Adrenal gland (tissue), 9 donors: ENCODE measurements at regions not wholly inside any gene's neighbourhood (a gene's known extent, or its start where the extent isn't known, plus 50 kb on each side); places are given as distances from the start of the nearest gene placed in this dataset.

Source experiments
- DNase-seq, 7 donors: peaks; one replicate each; pipeline ENCODE4 v3.0.0-alpha.2; 2019 to 2020
- H3K27ac ChIP-seq, 5 donors: fragments of 200-600 bp; sonication (generic) in 4 of 5; 1 replicate in 3 of 5; 2 replicates in 2 of 5; pipeline versions ENCODE4 v1.5.1 to v1.8.0; 2016 to 2020; ENCODE audit warnings: mild to moderate bottlenecking in 1 of 5
- H3K27me3 ChIP-seq: fragments of 200-600 bp; 2 replicates; pipeline ENCODE4 v1.8.0; 2021
- H3K36me3 ChIP-seq, 2 donors: fragments of 200-600 bp; replicated peaks in 1 of 2; 1 replicate in 1 of 2; 2 replicates in 1 of 2; pipeline versions ENCODE4 v1.5.1 to v1.8.0; 2018 to 2022
- H3K4me1 ChIP-seq, 2 donors: fragments of 200-600 bp; replicated peaks in 1 of 2; 1 replicate in 1 of 2; 2 replicates in 1 of 2; pipeline versions ENCODE4 v1.5.1 to v1.8.0; 2018 to 2021
- H3K4me3 ChIP-seq, 4 donors: fragments of 200-600 bp; sonication (generic) in 3 of 4; one replicate each; pipeline ENCODE4 v1.5.1; 2016 to 2018
- H3K9me3 ChIP-seq, 3 donors: fragments of 200-600 bp; sonication (generic) in 1 of 3; replicated peaks in 1 of 3; 1 replicate in 2 of 3; 2 replicates in 1 of 3; pipeline versions ENCODE4 v1.5.1 to v1.8.0; 2016 to 2021
- POLR2A ChIP-seq, 2 donors: fragments of 450-650 bp; IDR thresholded peaks; one replicate each; pipeline ENCODE4 v1.6.1; 2017; ENCODE audit warnings: antibody characterized with exemption in 2 of 2, mild to moderate bottlenecking in 2 of 2, moderate library complexity in 1 of 2
- WGBS, 4 donors: extraction: QIAGEN DNeasy Blood & Tissue Kit in 2 of 4; methylation state at CpG; one replicate each; pipeline versions ENCODE4 v1.1.5 to v1.1.7; 2013 to 2017; 5-methylcytosine and 5-hydroxymethylcytosine counted together
- intact Hi-C, 2 donors: fragments of 100-400 bp; cut with DNase I; formaldehyde crosslinking; loops; one replicate each; pipeline versions ENCODE4 v1.14.1 to v1.15.0; 2022 to 2023
- TF ChIP-seq, protein P1 (sequence below), 6 experiments: fragments of 450-650 bp in 4 of 6; fragments of 200-600 bp in 2 of 6; sonication (generic) in 1 of 6; IDR thresholded peaks; 1 replicate in 5 of 6; 2 replicates in 1 of 6; pipeline versions ENCODE4 v1.5.1 to v1.8.0; 2016 to 2021; ENCODE audit warnings: antibody characterized with exemption in 6 of 6, mild to moderate bottlenecking in 2 of 6, moderate library complexity in 1 of 6
- donor health status: healthy with polysubstance abuse.
- donor health status: Bipolar disorder and iron deficiency.
- donor health status: DM: yes; HTN: yes; CAD: no.
- donor health status: DM: no; HTN: no; CAD: no.
- donor health status: DM: no; HTN: no; CAD: no.

GRCh38 chr18:72223733-72224132, 320.4 kb downstream of the CBLN2 start:
- DNase-seq, result no peak
- H3K4me3 ChIP-seq, result no peak overlapping the region
- no peak overlapping the region for H3K27ac ChIP-seq
- no peaks in the 10 kb centered on the region for H3K36me3 ChIP-seq
- no peaks in the 10 kb centered on the region for H3K27me3 ChIP-seq
- no peak for TF ChIP-seq POLR2A (IDR thresholded peaks at IDR 0.05)
- TF ChIP-seq, protein P1, sequence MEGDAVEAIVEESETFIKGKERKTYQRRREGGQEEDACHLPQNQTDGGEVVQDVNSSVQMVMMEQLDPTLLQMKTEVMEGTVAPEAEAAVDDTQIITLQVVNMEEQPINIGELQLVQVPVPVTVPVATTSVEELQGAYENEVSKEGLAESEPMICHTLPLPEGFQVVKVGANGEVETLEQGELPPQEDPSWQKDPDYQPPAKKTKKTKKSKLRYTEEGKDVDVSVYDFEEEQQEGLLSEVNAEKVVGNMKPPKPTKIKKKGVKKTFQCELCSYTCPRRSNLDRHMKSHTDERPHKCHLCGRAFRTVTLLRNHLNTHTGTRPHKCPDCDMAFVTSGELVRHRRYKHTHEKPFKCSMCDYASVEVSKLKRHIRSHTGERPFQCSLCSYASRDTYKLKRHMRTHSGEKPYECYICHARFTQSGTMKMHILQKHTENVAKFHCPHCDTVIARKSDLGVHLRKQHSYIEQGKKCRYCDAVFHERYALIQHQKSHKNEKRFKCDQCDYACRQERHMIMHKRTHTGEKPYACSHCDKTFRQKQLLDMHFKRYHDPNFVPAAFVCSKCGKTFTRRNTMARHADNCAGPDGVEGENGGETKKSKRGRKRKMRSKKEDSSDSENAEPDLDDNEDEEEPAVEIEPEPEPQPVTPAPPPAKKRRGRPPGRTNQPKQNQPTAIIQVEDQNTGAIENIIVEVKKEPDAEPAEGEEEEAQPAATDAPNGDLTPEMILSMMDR (IDR thresholded peaks at IDR 0.05), result no peak
- no peaks in the 10 kb centered on the region for H3K4me1 ChIP-seq
- intact Hi-C loops, result no loop called here
- 18 to 31% (median 28%) methylated on average over 1 of the region's 1 CpG for WGBS, 4 donors
- peaks cover 0 to 4% (median 0%) of the 10 kb centered on the region in 3 donors for H3K9me3 ChIP-seq

DNA sequence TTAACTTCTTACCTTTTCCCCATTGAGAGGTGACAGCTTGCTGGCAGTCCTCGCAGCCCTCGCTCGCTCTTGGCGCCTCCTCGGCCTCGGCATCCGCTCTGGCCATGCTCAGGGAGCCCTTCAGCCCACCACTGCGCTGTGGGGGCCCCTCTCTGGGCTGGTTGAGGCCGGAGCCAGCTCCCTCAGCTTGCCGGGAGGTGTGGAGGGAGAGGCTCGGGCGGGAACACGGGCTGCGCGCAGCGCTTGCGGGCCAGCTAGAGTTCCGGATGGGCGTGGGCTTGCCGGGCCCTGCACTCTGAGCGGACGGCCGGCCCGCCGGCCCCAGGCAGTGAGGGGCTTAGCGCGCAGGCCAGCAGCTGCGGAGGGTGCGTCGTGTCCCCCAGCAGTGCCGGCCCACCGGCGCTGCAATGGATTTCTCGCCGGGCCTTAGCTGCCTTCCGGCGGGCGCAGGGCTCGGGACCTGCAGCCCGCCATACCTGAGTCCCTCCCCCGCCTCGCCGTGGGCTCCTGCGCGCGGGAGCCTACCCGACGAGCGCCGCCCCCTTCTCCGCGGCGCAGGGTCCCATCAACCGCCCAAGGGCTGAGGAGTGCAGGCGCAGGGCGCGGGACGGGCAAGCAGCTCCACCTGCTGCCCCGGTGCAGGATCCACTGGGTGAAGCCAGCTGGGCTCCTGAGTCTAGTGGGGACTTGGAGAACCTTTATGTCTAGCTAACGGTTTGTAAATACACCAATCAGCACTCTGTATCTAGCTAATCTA, 335.0 kb downstream of the CBLN2 start:
- Histone ChIP-seq H3K9me3 (no peaks in the 10 kb centered on the region), H3K4me1 (no peaks in the 10 kb centered on the region), H3K27ac (no peak overlapping the region), H3K4me3 (no peak overlapping the region), H3K27me3 (no peaks in the 10 kb centered on the region), H3K36me3 (no peaks in the 10 kb centered on the region)
- no peak for DNase-seq
- 83 to 90% (median 89%) methylated on average over 24 to 60 of the region's 60 CpGs for WGBS, 4 donors
- TF ChIP-seq, protein P1 (IDR thresholded peaks at IDR 0.05), result no peak
- TF ChIP-seq POLR2A (IDR thresholded peaks at IDR 0.05), result no peak
- intact Hi-C loops, result no loop called here

GRCh38 chr18:72207280-72207679, 336.9 kb downstream of the CBLN2 start:
- Histone ChIP-seq H3K4me3 (no peak overlapping the region), H3K9me3 (no peaks in the 10 kb centered on the region), H3K4me1 (no peaks in the 10 kb centered on the region), H3K27me3 (no peaks in the 10 kb centered on the region), H3K36me3 (no peaks in the 10 kb centered on the region), H3K27ac (no peak overlapping the region)
- TF ChIP-seq POLR2A (IDR thresholded peaks at IDR 0.05), result no peak
- TF ChIP-seq, protein P1 (IDR thresholded peaks at IDR 0.05), result no peak
- DNase-seq, result no peak
- intact Hi-C loops, result no loop called here
- WGBS, 4 donors, result 67 to 85% (median 70%) methylated on average over 6 of the region's 6 CpGs

GRCh38 chr18:72206814-72207213, 337.3 kb downstream of the CBLN2 start:
- TF ChIP-seq POLR2A (IDR thresholded peaks at IDR 0.05), result no peak
- TF ChIP-seq, protein P1 (IDR thresholded peaks at IDR 0.05), result no peak
- intact Hi-C loops, result no loop called here
- H3K4me1 ChIP-seq, result no peaks in the 10 kb centered on the region
- no peaks in the 10 kb centered on the region for H3K9me3 ChIP-seq
- 54 to 77% (median 63%) methylated on average over 1 of the region's 1 CpG for WGBS, 4 donors
- DNase-seq, result no peak
- no peak overlapping the region for H3K27ac ChIP-seq
- H3K4me3 ChIP-seq, result no peak overlapping the region
- H3K27me3 ChIP-seq, result no peaks in the 10 kb centered on the region
- no peaks in the 10 kb centered on the region for H3K36me3 ChIP-seq
